Stimulated activated CD8-positive, alpha-beta memory T cell treated with anti-CD3 and anti-CD28 coated beads, Interleukin-7, amount 100 ng/mL, for 4 hours (primary cell): ENCODE measurements at regions not wholly inside any gene's neighbourhood (a gene's known extent, or its start where the extent isn't known, plus 50 kb on each side); places are given as distances from the start of the nearest gene placed in this dataset.
"Not testable (repeated sequence)": the region's sequence is repeated elsewhere in the genome, so short reads cannot be mapped to it uniquely, and the experiment has no call there.

ENCODE experiments used
- DNase-seq, 2 donors: peaks; one replicate each; pipeline ENCODE4 v3.0.0-alpha.2; 2020; ENCODE audit warnings: low read depth in 2 of 2

- DNase-seq = no peak
These were observed 145.6 kb upstream of the RBPJ start for GRCh38 chr4:26175006-26175786.

GRCh38 chr4:26175905-26176470 lies 144.8 kb upstream of the RBPJ start:
- DNase-seq = no peak

- no peak for DNase-seq
These were observed 144.1 kb upstream of the RBPJ start for GRCh38 chr4:26176598-26177149.

GRCh38 chr4:26178854-26179253 lies 142.0 kb upstream of the RBPJ start:
- no peak for DNase-seq

- DNase-seq = no peak
These were observed 141.5 kb upstream of the RBPJ start for GRCh38 chr4:26179316-26179760.

GRCh38 chr4:26181616-26182015 lies 139.2 kb upstream of the RBPJ start:
- DNase-seq = no peak

GRCh38 chr4:26183017-26183416 lies 137.8 kb upstream of the RBPJ start:
- DNase-seq = no peak

- no peak for DNase-seq
These were observed 135.4 kb upstream of the RBPJ start for GRCh38 chr4:26185436-26185835.

GRCh38 chr4:26191353-26191752 lies 129.5 kb upstream of the RBPJ start:
- no peak for DNase-seq

- no peak for DNase-seq
These were observed 127.6 kb upstream of the RBPJ start for GRCh38 chr4:26192899-26193869.

GRCh38 chr4:26194764-26195163 lies 126.0 kb upstream of the RBPJ start:
- no peak for DNase-seq

- DNase-seq = no peak
These were observed 124.2 kb upstream of the RBPJ start for GRCh38 chr4:26196567-26196966.

- DNase-seq = peak; percentile 57 to 60
These were observed 123.6 kb upstream of the RBPJ start for GRCh38 chr4:26197018-26197779.

- DNase-seq = not testable (repeated sequence)
These were observed 121.9 kb upstream of the RBPJ start for GRCh38 chr4:26198931-26199330.

- no peak for DNase-seq
These were observed 121.2 kb upstream of the RBPJ start for GRCh38 chr4:26199596-26199995.

GRCh38 chr4:26201120-26201519 lies 119.7 kb upstream of the RBPJ start:
- no peak for DNase-seq

GRCh38 chr4:26204249-26204825 lies 116.5 kb upstream of the RBPJ start:
- DNase-seq = no peak

- no peak for DNase-seq
These were observed 115.9 kb upstream of the RBPJ start for GRCh38 chr4:26204911-26205370.

- no peak for DNase-seq
These were observed 114.5 kb upstream of the RBPJ start for GRCh38 chr4:26206339-26206738.

GRCh38 chr4:26206999-26207398 lies 113.8 kb upstream of the RBPJ start:
- DNase-seq = no peak

GRCh38 chr4:26207631-26208030 lies 113.2 kb upstream of the RBPJ start:
- DNase-seq = no peak
